PFSK-1 (cell line): ENCODE measurements at regions not wholly inside any gene's neighbourhood (a gene's known extent, or its start where the extent isn't known, plus 50 kb on each side); places are given as distances from the start of the nearest gene placed in this dataset.

ENCODE experiments used
- FOXP2 ChIP-seq: optimal IDR thresholded peaks from 2 replicates; pipeline ENCODE3; 2011; ENCODE audit warnings: borderline replicate concordance, control low read depth, inconsistent platforms; ENCODE audit not compliant: insufficient read depth; ENCODE audit errors: extremely low read length, extremely low read depth
- POLR2AphosphoS5 ChIP-seq: IDR thresholded peaks from 2 replicates; pipeline ENCODE4 v1.6.1; 2012; ENCODE audit warnings: low read depth, mild to moderate bottlenecking, control low read depth, low read length, moderate library complexity
- SIN3A ChIP-seq: IDR thresholded peaks from 2 replicates; pipeline ENCODE4 v1.6.1; 2012; ENCODE audit warnings: mild to moderate bottlenecking, low read length, moderate library complexity, borderline replicate concordance; ENCODE audit not compliant: insufficient read depth
- TAF1 ChIP-seq: IDR thresholded peaks from 2 replicates; pipeline ENCODE4 v1.6.1; 2012; ENCODE audit warnings: low read length, control low read depth, borderline replicate concordance; ENCODE audit not compliant: insufficient read depth
- TF ChIP-seq, protein P1 (sequence below), 2 experiments: IDR thresholded peaks; 2 replicates each; pipeline versions ENCODE4 v1.6.1 to v1.8.0; 2011 to 2012; ENCODE audit warnings: low read depth in 2 of 2, low read length in 2 of 2, control low read depth in 1 of 2, inconsistent platforms in 1 of 2, mild to moderate bottlenecking in 1 of 2, moderate library complexity in 1 of 2; ENCODE audit not compliant: insufficient read depth in 1 of 2

- TF ChIP-seq, protein P1, sequence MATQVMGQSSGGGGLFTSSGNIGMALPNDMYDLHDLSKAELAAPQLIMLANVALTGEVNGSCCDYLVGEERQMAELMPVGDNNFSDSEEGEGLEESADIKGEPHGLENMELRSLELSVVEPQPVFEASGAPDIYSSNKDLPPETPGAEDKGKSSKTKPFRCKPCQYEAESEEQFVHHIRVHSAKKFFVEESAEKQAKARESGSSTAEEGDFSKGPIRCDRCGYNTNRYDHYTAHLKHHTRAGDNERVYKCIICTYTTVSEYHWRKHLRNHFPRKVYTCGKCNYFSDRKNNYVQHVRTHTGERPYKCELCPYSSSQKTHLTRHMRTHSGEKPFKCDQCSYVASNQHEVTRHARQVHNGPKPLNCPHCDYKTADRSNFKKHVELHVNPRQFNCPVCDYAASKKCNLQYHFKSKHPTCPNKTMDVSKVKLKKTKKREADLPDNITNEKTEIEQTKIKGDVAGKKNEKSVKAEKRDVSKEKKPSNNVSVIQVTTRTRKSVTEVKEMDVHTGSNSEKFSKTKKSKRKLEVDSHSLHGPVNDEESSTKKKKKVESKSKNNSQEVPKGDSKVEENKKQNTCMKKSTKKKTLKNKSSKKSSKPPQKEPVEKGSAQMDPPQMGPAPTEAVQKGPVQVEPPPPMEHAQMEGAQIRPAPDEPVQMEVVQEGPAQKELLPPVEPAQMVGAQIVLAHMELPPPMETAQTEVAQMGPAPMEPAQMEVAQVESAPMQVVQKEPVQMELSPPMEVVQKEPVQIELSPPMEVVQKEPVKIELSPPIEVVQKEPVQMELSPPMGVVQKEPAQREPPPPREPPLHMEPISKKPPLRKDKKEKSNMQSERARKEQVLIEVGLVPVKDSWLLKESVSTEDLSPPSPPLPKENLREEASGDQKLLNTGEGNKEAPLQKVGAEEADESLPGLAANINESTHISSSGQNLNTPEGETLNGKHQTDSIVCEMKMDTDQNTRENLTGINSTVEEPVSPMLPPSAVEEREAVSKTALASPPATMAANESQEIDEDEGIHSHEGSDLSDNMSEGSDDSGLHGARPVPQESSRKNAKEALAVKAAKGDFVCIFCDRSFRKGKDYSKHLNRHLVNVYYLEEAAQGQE (IDR thresholded peaks at IDR 0.05; ENCODE audit: insufficient read depth in 1 of 2, low read depth in 2 of 2, low read length in 2 of 2) = no peak
- TF ChIP-seq FOXP2 = no peak
- no peak for TF ChIP-seq POLR2AphosphoS5
- TF ChIP-seq SIN3A = no peak
- no peak for TF ChIP-seq TAF1
These were observed 478.6 kb downstream of the SLC4A3 start for GRCh38 chr2:220106065-220106464.

GRCh38 chr2:220107380-220107791, 480.0 kb downstream of the SLC4A3 start:
- TF ChIP-seq SIN3A (no peak), POLR2AphosphoS5 (no peak), TAF1 (no peak), FOXP2 (no peak)
- TF ChIP-seq, protein P1 (IDR thresholded peaks at IDR 0.05; ENCODE audit: insufficient read depth in 1 of 2, low read depth in 2 of 2, low read length in 2 of 2) = no peak

DNA sequence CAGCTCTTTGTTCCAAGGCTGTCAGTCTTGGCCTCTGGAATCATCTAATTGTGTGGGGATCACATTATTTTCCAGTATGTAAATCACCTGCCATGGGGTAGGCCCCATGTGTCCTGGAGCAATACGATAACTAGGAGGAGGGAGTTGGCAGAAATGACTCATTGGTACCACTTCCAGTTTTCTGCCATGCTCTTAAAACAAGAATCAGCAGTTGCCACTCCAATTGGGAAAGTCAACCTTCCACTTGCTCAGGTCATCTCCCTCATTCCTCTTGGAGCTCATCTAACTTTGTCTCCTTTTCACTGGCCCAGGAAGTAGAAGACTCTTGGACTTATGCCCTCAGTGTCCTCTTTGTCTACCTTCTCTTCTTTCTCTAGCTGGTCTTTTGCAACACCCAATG, 487.0 kb downstream of the SLC4A3 start:
- TF ChIP-seq, protein P1 (IDR thresholded peaks at IDR 0.05; ENCODE audit: insufficient read depth in 1 of 2, low read depth in 2 of 2, low read length in 2 of 2) = no peak

- TF ChIP-seq, protein P1 (IDR thresholded peaks at IDR 0.05; ENCODE audit: insufficient read depth in 1 of 2, low read depth in 2 of 2, low read length in 2 of 2) = no peak
- TF ChIP-seq FOXP2 (no peak), TAF1 (no peak), SIN3A (no peak), POLR2AphosphoS5 (no peak)
These were observed 489.6 kb downstream of the SLC4A3 start for GRCh38 chr2:220117025-220117424.

- TF ChIP-seq TAF1 = no peak
- TF ChIP-seq, protein P1 (IDR thresholded peaks at IDR 0.05; ENCODE audit: insufficient read depth in 1 of 2, low read depth in 2 of 2, low read length in 2 of 2) = no peak
- TF ChIP-seq FOXP2 = no peak
- no peak for TF ChIP-seq POLR2AphosphoS5
- no peak for TF ChIP-seq SIN3A
These were observed 492.6 kb downstream of the SLC4A3 start for GRCh38 chr2:220120041-220120440.
